Erythroblast (primary cell): ENCODE measurements at regions not wholly inside any gene's neighbourhood (a gene's known extent, or its start where the extent isn't known, plus 50 kb on each side); places are given as distances from the start of the nearest gene placed in this dataset.

Source experiments
- GATA1 ChIP-seq: IDR thresholded peaks from 2 replicates; pipeline ENCODE4 v1.6.1; 2011; ENCODE audit warnings: low read depth, mild to moderate bottlenecking, control low read depth, low read length, moderate library complexity
- POLR2A ChIP-seq: IDR thresholded peaks from 2 replicates; pipeline ENCODE4 v1.6.1; 2011; ENCODE audit warnings: mild to moderate bottlenecking, low read length

- no peak for TF ChIP-seq POLR2A
- TF ChIP-seq GATA1, result no peak
These were observed 356.2 kb upstream of the SNX7 start for GRCh38 chr1:98305362-98305761.
